ENCODE measurements at regions not wholly inside any gene's neighbourhood (a gene's known extent, or its start where the extent isn't known, plus 50 kb on each side); places are given as distances from the start of the nearest gene placed in this dataset.

DNA sequence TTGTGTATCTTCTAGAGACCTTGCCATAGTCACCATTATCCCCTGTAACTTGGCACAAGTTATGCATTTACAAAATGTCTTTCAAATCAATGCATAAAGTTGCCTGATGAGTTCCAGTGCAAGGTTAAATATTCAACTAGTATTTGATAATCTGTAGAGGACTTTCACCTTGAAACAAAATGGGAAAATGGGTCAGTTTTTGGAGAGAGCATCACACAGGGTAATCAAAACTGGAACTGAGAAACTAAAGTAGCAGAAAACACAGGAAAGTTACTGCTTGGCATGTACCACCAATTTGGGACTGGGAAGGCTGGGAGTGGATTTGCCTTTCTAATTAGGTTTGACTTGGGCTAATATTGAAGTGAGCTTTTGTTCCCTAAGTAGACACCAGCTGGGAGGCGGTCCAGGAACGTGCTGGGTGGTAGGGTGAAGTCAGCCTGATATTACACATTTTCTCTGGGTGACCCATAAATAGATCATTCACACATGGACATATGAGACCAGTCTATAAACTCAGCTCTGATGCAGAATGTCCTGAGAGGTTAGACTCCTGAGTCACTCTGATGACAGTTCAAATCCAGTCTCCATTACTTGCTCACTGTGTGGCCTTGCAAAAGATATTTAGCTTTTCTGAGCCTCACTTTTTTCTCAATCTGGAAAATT lies 152.3 kb downstream of the PCTP start:
- TF ChIP-seq POLR2AphosphoS5 (IDR thresholded peaks at IDR 0.05; ENCODE audit: low read length) (no peak), EP300 (IDR thresholded peaks at IDR 0.05; ENCODE audit: borderline replicate concordance in 1 of 2, control insufficient read depth in 1 of 2, low read depth in 2 of 2, low read length in 2 of 2) (no peak), POLR2A (IDR thresholded peaks at IDR 0.05; ENCODE audit: low read depth, low read length) (no peak), CHD2 (IDR thresholded peaks at IDR 0.05; ENCODE audit: borderline replicate concordance, low read depth, low read length) (no peak), NR2C1 (IDR thresholded peaks at IDR 0.05) (no peak), SMC3 (IDR thresholded peaks at IDR 0.05; ENCODE audit: borderline replicate concordance, low read length) (no peak), NFYB (IDR thresholded peaks at IDR 0.05; ENCODE audit: insufficient read depth, low read depth, low read length) (no peak), JUNB (IDR thresholded peaks at IDR 0.05) (no peak), POU2F2 (IDR thresholded peaks at IDR 0.05; ENCODE audit: borderline replicate concordance, low read depth, low read length) (no peak), PAX5 (IDR thresholded peaks at IDR 0.05; ENCODE audit: borderline replicate concordance, low read depth, low read length) (no peak)
- TF ChIP-seq, protein P1, sequence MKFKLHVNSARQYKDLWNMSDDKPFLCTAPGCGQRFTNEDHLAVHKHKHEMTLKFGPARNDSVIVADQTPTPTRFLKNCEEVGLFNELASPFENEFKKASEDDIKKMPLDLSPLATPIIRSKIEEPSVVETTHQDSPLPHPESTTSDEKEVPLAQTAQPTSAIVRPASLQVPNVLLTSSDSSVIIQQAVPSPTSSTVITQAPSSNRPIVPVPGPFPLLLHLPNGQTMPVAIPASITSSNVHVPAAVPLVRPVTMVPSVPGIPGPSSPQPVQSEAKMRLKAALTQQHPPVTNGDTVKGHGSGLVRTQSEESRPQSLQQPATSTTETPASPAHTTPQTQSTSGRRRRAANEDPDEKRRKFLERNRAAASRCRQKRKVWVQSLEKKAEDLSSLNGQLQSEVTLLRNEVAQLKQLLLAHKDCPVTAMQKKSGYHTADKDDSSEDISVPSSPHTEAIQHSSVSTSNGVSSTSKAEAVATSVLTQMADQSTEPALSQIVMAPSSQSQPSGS (IDR thresholded peaks at IDR 0.05; ENCODE audit: low read length): no peak
- TF ChIP-seq, protein P2, sequence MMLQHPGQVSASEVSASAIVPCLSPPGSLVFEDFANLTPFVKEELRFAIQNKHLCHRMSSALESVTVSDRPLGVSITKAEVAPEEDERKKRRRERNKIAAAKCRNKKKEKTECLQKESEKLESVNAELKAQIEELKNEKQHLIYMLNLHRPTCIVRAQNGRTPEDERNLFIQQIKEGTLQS (IDR thresholded peaks at IDR 0.05; ENCODE audit: borderline replicate concordance, extremely low read depth, low read depth, low read length): no peak
- TF ChIP-seq, protein P3, sequence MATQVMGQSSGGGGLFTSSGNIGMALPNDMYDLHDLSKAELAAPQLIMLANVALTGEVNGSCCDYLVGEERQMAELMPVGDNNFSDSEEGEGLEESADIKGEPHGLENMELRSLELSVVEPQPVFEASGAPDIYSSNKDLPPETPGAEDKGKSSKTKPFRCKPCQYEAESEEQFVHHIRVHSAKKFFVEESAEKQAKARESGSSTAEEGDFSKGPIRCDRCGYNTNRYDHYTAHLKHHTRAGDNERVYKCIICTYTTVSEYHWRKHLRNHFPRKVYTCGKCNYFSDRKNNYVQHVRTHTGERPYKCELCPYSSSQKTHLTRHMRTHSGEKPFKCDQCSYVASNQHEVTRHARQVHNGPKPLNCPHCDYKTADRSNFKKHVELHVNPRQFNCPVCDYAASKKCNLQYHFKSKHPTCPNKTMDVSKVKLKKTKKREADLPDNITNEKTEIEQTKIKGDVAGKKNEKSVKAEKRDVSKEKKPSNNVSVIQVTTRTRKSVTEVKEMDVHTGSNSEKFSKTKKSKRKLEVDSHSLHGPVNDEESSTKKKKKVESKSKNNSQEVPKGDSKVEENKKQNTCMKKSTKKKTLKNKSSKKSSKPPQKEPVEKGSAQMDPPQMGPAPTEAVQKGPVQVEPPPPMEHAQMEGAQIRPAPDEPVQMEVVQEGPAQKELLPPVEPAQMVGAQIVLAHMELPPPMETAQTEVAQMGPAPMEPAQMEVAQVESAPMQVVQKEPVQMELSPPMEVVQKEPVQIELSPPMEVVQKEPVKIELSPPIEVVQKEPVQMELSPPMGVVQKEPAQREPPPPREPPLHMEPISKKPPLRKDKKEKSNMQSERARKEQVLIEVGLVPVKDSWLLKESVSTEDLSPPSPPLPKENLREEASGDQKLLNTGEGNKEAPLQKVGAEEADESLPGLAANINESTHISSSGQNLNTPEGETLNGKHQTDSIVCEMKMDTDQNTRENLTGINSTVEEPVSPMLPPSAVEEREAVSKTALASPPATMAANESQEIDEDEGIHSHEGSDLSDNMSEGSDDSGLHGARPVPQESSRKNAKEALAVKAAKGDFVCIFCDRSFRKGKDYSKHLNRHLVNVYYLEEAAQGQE (IDR thresholded peaks at IDR 0.05; ENCODE audit: low read depth, low read length): no peak
